ENCODE measurements at regions not wholly inside any gene's neighbourhood (a gene's known extent, or its start where the extent isn't known, plus 50 kb on each side); places are given as distances from the start of the nearest gene placed in this dataset.

- H3K4me1 ChIP-seq (ENCODE audit: insufficient read depth, low read length, poor library complexity, severe bottlenecking), result no peaks in the 10 kb centered on the region
- no peak overlapping the region for H2AFZ ChIP-seq (ENCODE audit: low read length)
- no peaks in the 10 kb centered on the region for H3K36me3 ChIP-seq (ENCODE audit: insufficient read depth, low read length)
- DNase-seq (ENCODE audit: low spot score), result no peak
- no peaks in the 10 kb centered on the region for H3K79me2 ChIP-seq (ENCODE audit: insufficient read depth, low read depth, low read length)
- TF ChIP-seq EZH2phosphoT487 (IDR thresholded peaks at IDR 0.05; ENCODE audit: borderline replicate concordance, low read depth, low read length) (no peak), CTCF (conservative IDR thresholded peaks at IDR 0.05; ENCODE audit: low read length) (no peak)
- ChIA-PET CTCF (ENCODE audit: unreplicated experiment) (interaction anchor here (0.6 kb wide), 1 partner anchor 1478 kb away, joined by 3 read pairs; no protein-coding TSS in a partner anchor), POLR2A (no interaction called here)
- no peaks in the 10 kb centered on the region for H3K9me3 ChIP-seq (ENCODE audit: low read length)
- H3K27ac ChIP-seq (ENCODE audit: low read depth, low read length, poor library complexity, severe bottlenecking), result no peak overlapping the region
- intact Hi-C loops (cut with micrococcal nuclease; ENCODE audit: unreplicated experiment), result loop anchor here (5.0 to 10.0 kb wide), 2 partner anchors 73 to 201 kb away; no protein-coding TSS in a partner anchor
- H3K4me2 ChIP-seq (ENCODE audit: low read length), result no peak overlapping the region
- no peaks in the 10 kb centered on the region for H3K9me2 ChIP-seq (ENCODE audit: insufficient read depth, low read length)
- BruUV-seq (replicated peaks), result no TSS peak
- H4K20me1 ChIP-seq (ENCODE audit: insufficient read depth, low read length), result no peaks in the 10 kb centered on the region
- no peak overlapping the region for H3K4me3 ChIP-seq (ENCODE audit: low read depth, low read length, poor library complexity, severe bottlenecking)
Observed at GRCh38 chr10:69715156-69715898, 85.3 kb downstream of the FAM241B start.

GRCh38 chr10:69715899-69716606, 85.7 kb upstream of the COL13A1 start:
- H3K79me2 ChIP-seq (ENCODE audit: insufficient read depth, low read depth, low read length), result no peaks in the 10 kb centered on the region
- intact Hi-C loops (cut with micrococcal nuclease; ENCODE audit: unreplicated experiment), result loop anchor here (5.0 to 10.0 kb wide), 2 partner anchors 74 to 201 kb away; no protein-coding TSS in a partner anchor
- H3K4me1 ChIP-seq (ENCODE audit: insufficient read depth, low read length, poor library complexity, severe bottlenecking), result no peaks in the 10 kb centered on the region
- no peaks in the 10 kb centered on the region for H4K20me1 ChIP-seq (ENCODE audit: insufficient read depth, low read length)
- TF ChIP-seq CTCF (conservative IDR thresholded peaks at IDR 0.05; ENCODE audit: low read length) (no peak), EZH2phosphoT487 (IDR thresholded peaks at IDR 0.05; ENCODE audit: borderline replicate concordance, low read depth, low read length) (no peak)
- H3K4me3 ChIP-seq (ENCODE audit: low read depth, low read length, poor library complexity, severe bottlenecking), result no peak overlapping the region
- no peak overlapping the region for H3K4me2 ChIP-seq (ENCODE audit: low read length)
- H3K36me3 ChIP-seq (ENCODE audit: insufficient read depth, low read length), result no peaks in the 10 kb centered on the region
- DNase-seq (ENCODE audit: low spot score), result no peak
- no peaks in the 10 kb centered on the region for H3K9me2 ChIP-seq (ENCODE audit: insufficient read depth, low read length)
- H3K27ac ChIP-seq (ENCODE audit: low read depth, low read length, poor library complexity, severe bottlenecking), result no peak overlapping the region
- BruUV-seq (replicated peaks), result no TSS peak
- ChIA-PET CTCF (ENCODE audit: unreplicated experiment) (interaction anchor here (0.6 kb wide), 1 partner anchor 1478 kb away, joined by 3 read pairs; no protein-coding TSS in a partner anchor), POLR2A (no interaction called here)
- no peak overlapping the region for H2AFZ ChIP-seq (ENCODE audit: low read length)
- H3K9me3 ChIP-seq (ENCODE audit: low read length), result no peaks in the 10 kb centered on the region

Measured in OCI-LY7 (cell line).